ENCODE measurements at regions not wholly inside any gene's neighbourhood (a gene's known extent, or its start where the extent isn't known, plus 50 kb on each side); places are given as distances from the start of the nearest gene placed in this dataset.

GRCh38 chr3:161745741-161746140 is 249.1 kb downstream of the OTOL1 start:
- H3K4me3 ChIP-seq (ENCODE audit: low read depth, low read length), result no peak overlapping the region
- no peak for DNase-seq (ENCODE audit: low read depth)
- no peak for TF ChIP-seq CTCF (IDR thresholded peaks at IDR 0.05; ENCODE audit: control insufficient read depth, extremely low read depth, insufficient read depth)

GRCh38 chr3:161748049-161748448 is 251.4 kb downstream of the OTOL1 start:
- no peak for TF ChIP-seq CTCF (IDR thresholded peaks at IDR 0.05; ENCODE audit: control insufficient read depth, extremely low read depth, insufficient read depth)
- no peak for DNase-seq (ENCODE audit: low read depth)
- no peak overlapping the region for H3K4me3 ChIP-seq (ENCODE audit: low read depth, low read length)

- no peak for DNase-seq (ENCODE audit: low read depth)
- no peak overlapping the region for H3K4me3 ChIP-seq (ENCODE audit: low read depth, low read length)
- no peak for TF ChIP-seq CTCF (IDR thresholded peaks at IDR 0.05; ENCODE audit: control insufficient read depth, extremely low read depth, insufficient read depth)
Measured at GRCh38 chr3:161754420-161755053, 257.9 kb downstream of the OTOL1 start.

GRCh38 chr3:161759444-161759843 is 262.8 kb downstream of the OTOL1 start:
- no peak for TF ChIP-seq CTCF (IDR thresholded peaks at IDR 0.05; ENCODE audit: control insufficient read depth, extremely low read depth, insufficient read depth)

GRCh38 chr3:161766331-161766730 is 269.7 kb downstream of the OTOL1 start:
- no peak for TF ChIP-seq CTCF (IDR thresholded peaks at IDR 0.05; ENCODE audit: control insufficient read depth, extremely low read depth, insufficient read depth)
- H3K4me3 ChIP-seq (ENCODE audit: low read depth, low read length), result no peak overlapping the region
- no peak for DNase-seq (ENCODE audit: low read depth)

More at GRCh38 chr3:161759444-161759843, 262.8 kb downstream of the OTOL1 start:
- H3K4me3 ChIP-seq (ENCODE audit: low read depth, low read length), result no peak overlapping the region
- DNase-seq (ENCODE audit: low read depth), result no peak

- no peak overlapping the region for H3K4me3 ChIP-seq (ENCODE audit: low read depth, low read length)
- TF ChIP-seq CTCF (IDR thresholded peaks at IDR 0.05; ENCODE audit: control insufficient read depth, extremely low read depth, insufficient read depth), result no peak
- peak; percentile 28 for DNase-seq (ENCODE audit: low read depth)
Measured at GRCh38 chr3:161770484-161771386, 274.1 kb downstream of the OTOL1 start.

Measured in LNCaP clone FGC (cell line).